GM03348 (cell line): ENCODE measurements at regions not wholly inside any gene's neighbourhood (a gene's known extent, or its start where the extent isn't known, plus 50 kb on each side); places are given as distances from the start of the nearest gene placed in this dataset.

ENCODE experiments used
- DNase-seq: peaks from one replicate; pipeline ENCODE4 v3.0.0; 2012; ENCODE audit warnings: low spot score

DNA sequence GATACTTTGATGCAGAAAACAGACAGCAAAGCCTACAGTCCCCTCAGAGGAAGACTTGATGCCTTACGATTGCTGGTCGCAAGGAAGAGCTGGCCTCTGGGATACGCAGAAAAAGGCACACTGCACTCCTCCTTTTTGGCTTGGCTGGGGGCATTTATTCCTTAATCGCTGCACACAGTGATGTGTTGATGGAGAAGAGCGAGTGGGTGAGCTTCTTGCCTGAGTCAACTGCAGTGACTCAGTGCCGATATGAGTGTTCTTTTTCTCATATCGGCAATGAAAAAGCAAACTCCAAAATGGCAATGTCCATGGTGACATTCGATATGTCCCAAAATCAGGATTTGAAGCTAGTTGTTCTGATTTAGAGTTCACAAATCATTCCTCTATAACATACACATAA lies 794.8 kb downstream of the HACE1 start:
- DNase-seq, result no peak

DNA sequence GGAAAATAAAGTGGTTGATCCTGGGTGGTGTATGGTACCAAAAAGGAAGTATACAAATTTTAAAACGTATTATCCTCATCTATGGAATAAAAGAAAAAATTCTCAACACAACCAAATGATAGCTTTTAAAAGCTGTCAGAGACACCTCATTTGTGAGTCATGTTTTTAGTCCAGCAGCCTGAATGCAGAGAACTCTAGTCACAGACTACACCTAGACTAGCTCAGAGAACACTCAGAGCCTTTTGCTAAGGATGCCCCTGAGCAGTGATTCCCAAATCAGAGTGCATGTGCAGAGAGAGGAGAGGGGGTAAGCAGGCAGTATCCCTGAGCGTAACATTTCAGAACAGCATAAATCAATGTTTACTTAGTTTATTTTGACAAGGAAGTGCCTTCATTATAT lies 809.3 kb downstream of the HACE1 start:
- DNase-seq, result no peak

DNA sequence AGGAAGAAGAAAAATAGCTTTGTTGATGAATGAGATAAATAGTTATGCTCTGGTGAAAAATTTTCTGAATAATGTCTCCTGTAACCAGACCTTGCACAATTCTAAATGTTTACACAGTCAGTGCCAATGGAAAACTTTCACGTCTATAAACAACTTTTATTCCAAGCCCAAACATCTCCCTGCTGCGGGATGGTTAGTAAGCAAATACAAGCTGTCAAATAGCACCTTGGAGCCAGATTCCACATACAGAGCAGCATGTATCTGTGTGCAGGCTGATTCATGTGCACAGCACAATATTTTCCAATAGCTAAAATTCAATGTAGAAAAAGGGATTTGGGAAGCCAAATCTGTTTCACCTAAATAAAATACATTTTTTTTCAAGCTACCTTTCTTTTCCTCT lies 813.3 kb downstream of the HACE1 start:
- DNase-seq, result no peak

DNA sequence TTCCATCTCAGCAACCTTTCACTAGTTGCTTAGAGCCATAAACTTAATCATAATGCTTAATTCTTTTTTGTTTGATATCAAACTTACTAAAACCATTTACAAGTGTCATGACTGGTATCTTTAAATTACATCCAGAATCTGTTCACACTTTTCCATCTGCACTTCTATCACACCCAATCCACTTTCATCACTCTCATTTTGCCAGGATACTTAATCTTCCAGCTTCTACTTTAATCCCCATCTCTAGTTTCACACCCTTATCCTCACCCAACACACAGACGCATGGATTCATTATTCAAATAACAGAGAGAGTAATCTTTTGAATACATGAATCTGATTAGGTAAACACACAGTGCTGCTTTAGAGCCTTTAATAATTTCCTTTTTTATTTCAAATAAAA lies 828.4 kb downstream of the HACE1 start:
- DNase-seq, result no peak

DNA sequence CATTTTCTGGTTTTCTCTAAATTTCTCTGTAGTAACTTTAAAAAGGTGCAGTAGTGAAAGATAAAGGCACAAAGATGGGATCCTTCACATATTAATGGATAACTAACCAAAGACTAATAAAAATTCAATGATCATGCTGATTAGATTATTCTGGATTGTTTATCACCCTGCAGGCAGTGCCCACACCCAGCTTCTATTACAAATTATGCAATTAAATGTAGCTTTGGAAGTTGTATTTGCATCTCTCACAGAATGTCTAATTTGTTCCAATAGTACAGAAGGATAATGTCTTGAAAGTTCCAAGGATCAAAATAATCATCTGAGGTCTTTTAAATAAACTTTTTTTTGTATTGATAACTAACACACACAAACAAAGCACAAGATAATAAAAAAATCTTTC lies 837.6 kb downstream of the HACE1 start:
- no peak for DNase-seq

DNA sequence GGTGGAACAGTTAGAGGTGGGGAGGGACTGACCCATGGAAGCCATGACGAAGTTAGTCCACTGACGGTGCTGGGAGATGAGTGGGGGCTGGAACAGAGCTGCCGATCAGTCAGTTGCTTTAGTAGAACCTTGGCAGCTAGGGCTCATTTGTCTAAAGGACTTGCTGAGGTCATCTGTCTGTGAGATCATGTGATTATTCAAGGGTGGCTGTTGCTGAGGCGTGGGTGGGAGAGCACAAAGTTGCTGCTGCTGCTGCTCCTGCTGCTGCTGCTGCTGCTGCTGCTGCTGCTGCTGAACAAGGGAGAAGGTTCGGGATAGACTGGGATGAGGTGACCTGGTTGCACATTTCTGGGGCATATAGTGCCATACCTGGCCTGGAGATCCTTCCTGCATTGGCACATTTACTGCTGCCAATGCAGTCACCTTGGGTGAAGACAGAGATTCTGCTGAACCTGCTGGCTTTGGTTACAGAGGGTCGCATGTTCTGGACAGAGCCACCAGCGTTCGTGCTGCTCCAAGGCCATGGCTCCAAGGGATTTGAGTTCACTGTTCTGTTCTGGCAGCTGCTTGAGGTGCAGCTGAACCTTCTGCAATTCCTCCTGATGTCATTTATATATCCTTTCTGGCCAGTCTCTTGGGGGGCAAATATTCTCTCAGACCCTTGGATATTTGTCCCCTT lies 840.5 kb downstream of the HACE1 start:
- no peak for DNase-seq

DNA sequence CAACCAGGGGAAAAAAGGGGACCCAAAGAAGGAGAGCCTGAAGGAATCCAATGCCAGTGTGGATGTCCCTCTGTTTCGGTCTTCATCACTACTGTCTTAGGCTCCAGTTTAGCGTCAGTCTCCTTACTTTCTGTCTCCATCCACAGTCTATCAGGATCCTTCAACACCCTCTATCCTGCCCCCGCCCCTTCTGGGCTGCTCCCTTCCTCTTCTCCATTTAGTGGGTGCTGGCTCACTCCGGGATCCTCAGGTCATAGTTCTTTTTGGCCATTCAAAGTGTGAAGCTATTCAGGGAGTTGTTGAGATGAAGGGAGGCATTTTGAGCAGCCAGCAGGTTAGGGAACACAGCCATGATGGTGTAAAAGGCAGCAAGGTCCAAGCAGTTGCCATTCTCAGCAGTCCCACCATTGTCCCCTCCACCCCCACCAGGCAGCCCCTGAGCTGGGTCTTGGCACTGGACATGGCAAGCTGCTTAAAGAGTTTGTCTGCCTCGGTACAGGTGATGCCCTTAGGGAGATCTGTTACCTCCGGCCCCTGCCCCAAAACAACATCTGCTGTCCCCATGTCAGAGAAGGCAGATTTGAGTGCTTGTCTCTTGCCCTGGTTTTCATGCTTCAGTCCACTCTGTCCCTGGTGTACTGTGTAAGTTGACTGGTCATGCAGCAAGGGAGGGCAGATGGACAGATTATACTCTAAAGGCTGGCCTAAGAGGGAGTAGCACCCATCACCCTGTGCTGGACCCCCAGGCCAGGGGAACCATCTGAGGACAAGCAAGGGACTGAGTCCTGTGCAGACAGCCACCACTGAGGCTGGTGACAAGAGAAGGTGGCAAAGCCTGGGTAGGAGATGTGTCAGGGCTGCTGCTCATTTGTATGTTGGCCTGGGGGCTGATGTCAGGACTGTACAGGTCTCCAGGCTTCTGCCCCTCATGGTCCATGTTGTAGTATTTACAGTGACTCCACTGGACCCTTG lies 842.0 kb downstream of the HACE1 start:
- no peak for DNase-seq

DNA sequence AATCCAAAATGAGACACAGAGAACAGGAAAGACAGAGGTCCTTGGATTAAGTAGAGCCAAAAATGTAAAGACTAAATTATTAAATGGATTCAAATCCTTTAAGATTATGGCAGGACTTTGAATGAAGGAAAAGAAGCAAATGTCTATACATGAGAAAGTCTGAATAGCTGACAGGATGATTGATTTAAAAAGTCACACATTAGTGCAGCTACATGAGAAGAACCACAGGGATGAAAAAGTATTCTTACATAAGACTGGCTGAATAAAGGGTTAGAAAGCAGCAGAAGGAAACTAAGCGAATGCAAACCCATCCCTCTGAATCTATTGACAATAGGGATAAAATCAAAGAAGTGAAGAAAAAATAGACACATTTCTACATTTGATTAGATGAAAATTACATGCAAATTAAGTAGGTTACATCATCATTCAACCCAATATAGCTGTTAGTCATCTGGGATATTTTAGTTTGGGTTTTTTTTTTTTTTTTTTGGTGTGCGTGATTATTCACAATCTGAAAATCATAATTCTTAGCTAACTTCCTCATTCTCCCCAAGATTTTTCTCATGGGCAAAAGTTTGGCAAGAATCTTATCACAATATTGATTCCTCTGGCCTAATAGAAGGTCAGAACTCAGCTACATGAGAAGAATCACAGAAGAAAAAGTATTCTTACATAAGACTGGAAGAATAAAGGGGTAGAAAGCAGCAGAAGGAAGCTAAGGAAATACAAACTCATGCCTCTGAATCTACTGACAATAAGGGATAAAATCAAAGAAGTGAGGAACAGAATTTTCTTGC lies 845.4 kb downstream of the HACE1 start:
- no peak for DNase-seq

DNA sequence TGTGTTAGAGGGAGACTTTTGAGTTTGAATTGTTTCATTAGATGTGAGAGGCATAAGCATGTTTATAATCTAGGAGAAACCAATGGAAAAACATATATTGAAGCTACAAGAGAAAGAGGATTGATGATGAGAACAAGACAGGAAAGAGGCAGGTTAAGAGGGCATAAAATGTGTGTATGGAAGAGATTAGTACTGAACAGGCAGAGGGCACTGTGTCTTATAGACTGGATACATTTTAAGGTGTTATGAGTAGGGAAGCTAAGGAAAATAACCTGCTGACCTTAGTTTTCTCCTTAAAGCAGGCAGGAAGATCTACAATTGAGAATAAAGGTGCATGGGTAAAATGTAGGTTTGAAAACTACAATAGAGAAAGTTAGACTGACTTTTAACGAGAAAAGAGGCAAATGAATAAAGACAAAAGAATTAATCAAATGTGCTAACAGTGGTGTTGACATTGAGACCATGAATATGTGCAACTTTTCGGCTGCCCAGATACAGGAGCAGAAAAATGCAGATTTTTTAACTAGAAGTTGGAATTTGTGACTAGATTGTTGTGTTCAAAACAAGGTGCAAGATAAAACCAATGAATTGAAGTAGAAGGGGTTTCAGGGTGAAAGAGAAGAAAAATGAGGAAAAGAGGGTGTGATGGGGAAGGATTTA lies 846.3 kb downstream of the HACE1 start:
- DNase-seq, result no peak

DNA sequence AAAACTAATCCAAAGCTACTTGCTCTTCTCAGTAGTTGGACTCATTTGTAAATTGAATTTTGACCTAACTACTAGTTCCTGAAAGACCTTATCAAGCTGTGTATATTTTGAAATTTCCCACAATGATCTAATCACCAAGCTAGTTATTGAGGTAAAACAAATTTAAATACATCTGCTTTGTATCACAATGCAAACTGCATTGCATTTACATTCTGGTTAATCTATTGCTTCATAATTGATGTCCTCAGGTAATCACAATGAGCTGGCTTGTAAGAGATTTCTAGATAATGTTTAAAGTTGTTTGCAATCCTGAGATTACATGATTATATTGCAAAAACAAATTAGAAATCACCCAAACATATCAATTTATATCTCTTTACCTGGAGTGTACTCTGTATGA lies 848.8 kb downstream of the HACE1 start:
- no peak for DNase-seq

DNA sequence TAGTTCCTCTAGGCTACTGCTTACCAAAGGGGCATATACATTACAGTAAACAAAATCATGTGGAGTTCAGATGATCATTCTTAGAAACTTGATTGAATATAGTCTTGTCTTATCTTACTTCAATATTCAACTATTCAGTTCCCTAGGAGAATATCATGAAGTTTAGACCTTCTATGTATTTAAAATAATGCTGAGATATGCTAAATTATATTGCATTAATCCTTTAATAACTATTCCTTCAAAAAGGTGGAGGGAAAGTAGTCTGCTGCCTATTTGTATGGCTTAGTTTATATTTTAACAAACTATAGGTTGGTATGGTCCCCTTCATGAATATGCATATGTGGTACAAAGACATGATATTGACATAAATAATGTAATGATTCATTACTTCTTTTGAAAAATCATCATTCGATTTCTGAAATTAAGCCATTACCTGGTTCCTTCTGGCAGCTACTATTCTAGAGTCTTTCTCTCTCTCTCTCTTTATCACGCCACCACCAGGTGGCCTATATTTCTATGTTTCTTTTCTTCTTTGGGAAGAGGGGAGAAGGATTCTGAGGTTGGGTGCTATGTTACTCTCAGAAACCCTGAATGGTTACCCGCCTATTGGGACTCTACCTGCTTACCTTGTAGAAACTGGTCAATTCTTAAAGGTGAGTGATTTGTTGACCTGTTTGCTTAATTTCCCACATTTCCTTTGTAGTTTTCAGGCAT lies 855.8 kb downstream of the HACE1 start:
- no peak for DNase-seq

DNA sequence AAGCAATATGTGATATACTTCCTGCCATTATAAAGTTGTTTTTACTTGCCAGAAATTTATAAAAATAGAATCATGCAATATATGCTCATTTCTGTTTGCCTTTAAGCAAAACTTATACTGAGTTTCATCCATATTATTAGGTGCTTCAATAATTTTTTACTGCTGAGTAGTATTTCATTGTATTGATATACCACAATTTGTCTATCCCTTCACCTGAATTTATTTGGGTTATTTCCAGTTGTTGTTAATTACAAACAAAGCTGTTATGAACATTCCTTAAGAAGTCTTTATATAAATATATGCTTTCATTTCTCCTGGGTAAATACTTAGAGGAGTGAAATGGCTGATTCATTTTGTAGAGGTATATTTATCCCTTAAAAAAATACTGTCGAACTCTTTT lies 864.1 kb downstream of the HACE1 start:
- no peak for DNase-seq

DNA sequence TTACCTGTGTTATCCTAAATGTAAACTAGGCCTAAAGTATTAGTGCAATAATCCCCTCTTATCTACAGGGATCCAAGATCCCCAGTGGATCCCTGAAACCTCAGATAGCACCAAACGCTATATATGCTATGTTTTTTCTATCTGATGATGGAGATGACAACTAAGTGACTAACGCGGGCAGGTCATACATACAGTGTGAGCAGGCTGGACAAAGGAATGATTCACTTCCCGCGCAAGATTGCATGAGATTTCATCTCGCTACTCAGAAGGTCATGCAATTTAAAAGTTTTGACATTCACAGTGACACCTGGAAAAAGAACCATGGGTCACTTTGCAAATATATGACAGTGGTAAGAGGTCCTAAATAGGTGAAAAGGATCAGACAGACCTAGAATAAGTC lies 875.9 kb downstream of the HACE1 start:
- DNase-seq, result no peak

DNA sequence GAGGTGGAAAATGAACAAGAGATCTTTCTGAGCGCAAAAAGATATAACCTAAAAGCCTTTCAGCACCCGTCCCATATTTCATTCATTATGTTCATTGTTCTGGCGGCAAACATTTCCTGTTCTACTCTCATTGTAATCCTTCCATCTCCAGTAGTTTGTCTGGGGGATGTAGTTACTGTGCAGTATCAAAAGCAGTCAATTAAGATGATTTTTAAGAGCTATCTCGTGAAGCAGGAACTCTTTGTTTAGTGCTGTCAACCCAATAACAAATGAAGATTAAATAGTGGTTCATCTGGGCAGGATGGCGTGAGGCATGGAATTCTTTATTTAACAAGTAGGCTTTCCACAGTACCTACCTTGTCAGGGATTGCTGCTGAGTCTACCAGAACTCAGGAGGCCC lies 876.7 kb downstream of the HACE1 start:
- DNase-seq, result no peak

DNA sequence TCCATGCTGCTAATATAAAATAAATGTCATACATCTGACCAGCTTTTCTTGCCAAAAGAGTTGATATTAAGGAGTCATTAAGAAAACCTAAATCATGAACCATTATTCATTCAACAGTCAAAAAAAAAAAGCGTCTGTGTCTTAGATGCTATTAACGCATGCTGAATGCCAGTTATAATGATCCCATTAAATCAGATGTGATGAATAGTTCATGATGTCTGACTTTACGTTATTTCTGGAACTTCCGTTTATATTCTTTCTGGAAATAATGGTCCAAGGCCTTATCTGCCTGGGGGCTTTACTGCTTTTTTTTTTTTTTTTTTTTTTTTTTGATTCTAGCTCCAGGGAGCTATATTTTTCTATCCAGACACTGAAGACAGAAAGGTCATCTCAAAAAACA lies 877.1 kb downstream of the HACE1 start:
- no peak for DNase-seq

DNA sequence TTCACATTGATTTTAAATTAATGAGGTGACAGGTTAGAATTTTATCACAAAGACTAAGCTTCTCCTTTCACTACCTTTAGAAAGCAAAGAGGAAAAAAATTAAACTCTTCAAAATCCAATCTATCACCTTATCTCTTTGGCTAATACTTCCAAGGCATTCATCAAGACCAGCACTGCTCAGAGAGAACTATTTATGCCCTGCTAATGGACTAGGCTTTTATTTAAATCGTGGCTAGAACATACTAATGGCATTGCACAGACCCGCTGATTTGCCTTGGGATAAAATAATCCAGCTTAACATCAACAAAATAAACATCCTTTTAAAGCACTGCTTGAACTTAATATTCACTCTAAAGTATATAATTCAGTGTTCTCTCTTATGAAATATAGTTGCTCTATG lies 880.4 kb downstream of the HACE1 start:
- DNase-seq, result no peak

DNA sequence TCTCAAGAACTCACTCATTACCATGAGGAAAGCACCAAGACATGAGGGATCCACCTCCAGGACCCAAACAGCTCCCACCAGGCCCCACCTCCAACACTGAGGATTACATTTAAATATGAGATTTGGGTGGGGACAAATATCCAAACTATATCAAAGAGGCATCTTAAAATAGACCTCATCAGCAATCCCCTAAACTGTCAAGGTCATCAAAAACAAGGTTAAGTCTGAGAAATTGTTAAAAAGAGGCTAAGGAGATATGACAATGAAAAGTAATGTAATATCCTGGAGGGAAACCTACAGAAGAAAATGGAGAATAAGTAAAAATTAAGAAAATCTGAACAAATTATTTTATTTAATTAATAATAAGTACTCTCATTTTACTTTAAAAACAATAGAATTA lies 922.3 kb downstream of the HACE1 start:
- DNase-seq, result no peak

DNA sequence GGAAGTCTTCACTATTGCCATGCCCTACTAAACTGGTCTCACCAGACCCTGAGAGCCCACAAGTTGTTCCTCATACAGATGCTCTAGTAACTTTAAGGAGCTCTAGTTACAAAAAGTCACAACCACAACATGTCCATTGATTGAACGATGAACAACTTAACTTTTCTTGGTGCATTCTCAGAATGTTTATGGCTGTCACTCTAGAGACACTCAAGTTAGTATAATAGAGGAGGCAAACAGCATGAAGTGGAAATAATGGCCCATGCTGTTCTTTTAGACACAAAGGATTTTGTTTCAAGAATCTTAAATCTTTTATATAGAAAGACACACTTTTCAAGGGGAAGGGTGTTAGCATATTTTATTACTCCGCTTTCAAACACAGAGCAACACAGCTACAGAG lies 934.4 kb downstream of the HACE1 start:
- DNase-seq, result no peak

DNA sequence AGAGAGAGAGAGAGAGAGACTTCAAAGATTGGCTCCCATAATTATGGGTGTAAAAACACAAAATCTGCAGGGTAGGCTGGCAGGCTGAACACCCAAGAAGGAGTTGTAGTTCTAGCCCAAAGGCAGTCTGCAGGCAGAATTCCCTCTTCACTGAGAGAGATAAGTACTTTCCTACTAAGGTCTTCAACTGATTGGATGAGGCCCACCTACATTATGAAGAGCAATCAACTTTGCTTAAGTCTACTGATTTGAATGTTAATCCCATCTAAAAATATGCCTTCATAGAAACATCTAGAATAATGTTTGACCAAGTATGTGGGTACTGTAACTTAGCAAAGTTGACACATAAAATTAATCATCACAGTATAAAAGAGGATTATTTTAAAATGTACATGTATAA lies 949.7 kb downstream of the HACE1 start:
- DNase-seq, result no peak

DNA sequence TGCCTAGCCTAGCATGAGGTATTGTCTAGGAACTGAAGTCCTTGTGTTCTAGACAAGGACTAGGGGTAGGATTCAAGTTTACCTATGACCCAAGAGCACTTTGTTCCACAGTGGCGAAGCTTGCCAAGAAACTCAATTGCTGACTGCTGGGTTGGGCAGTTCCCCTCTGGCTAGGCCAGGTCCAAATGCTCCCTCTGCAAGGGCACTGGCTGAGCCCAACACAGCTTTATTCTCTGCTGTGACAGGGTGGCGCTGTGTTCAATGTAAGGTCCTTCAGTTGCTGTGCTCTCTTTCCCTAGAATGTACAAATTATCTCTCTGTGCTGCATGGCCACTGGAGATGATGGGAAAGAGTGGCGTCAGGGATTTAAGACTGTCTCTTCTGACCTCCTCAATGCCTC lies 950.8 kb downstream of the HACE1 start:
- DNase-seq, result no peak

DNA sequence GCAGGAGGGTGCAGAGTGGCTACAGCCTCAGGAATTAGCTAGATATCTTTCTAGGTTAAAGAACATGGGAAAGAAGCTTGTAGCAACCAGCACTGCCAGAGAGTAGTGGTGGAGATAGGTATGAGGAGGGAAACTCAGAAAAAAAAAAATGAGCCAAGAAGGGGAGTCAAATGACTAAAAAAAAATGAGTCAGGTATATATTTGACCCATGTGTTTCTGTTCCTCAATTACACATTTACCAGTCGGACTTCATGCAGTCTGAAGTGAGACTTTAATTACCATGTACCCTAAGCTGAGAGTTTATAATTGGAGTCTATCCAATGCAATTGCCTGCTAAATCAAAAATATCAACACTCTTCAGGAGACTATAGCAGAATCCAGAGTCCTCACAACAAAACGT lies 964.6 kb downstream of the HACE1 start:
- DNase-seq, result no peak

DNA sequence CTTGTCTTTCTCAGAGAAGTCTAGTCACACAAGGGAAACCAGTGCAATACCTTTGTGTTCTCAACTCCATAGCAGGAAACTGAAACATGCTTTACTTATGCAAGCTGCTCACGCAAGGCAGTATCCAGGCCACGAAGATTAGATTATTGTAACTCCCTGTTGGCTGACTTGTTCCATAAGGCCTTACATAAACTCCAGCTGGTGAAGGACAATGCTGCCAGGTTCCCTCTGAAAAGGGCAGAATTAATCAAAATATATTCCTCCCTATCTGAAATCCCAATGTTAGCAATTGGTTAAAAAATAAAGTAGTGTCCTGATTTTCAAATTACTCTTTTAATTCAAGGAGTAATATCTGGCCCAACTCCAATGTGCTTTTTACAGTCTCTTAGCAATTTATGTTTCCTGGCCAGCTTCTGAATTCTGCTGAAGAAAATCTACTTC lies 966.6 kb downstream of the HACE1 start:
- no peak for DNase-seq
